CD1c-positive myeloid dendritic cell (primary cell): ENCODE measurements at regions not wholly inside any gene's neighbourhood (a gene's known extent, or its start where the extent isn't known, plus 50 kb on each side); places are given as distances from the start of the nearest gene placed in this dataset.
"Not testable (repeated sequence)": the region's sequence is repeated elsewhere in the genome, so short reads cannot be mapped to it uniquely, and the experiment has no call there.

Source experiments
- DNase-seq: peaks from one replicate; pipeline ENCODE4 v3.0.0-alpha.2; 2016; ENCODE audit errors: extremely low spot score

GRCh38 chr4:124104628-124105027, 607.9 kb downstream of the ANKRD50 start:
- DNase-seq, result no peak

GRCh38 chr4:124105212-124105611, 607.3 kb downstream of the ANKRD50 start:
- no peak for DNase-seq

GRCh38 chr4:124111411-124111810, 601.1 kb downstream of the ANKRD50 start:
- no peak for DNase-seq

- peak; percentile 25 for DNase-seq
Observed at GRCh38 chr4:124111922-124112321, 600.6 kb downstream of the ANKRD50 start.

GRCh38 chr4:124118061-124118460, 594.5 kb downstream of the ANKRD50 start:
- no peak for DNase-seq

- no peak for DNase-seq
Observed at GRCh38 chr4:124121461-124121971, 591.0 kb downstream of the ANKRD50 start.

- DNase-seq, result no peak
Observed at GRCh38 chr4:124123181-124123580, 589.4 kb downstream of the ANKRD50 start.

GRCh38 chr4:124123721-124124120, 588.8 kb downstream of the ANKRD50 start:
- no peak for DNase-seq

- not testable (repeated sequence) for DNase-seq
Observed at GRCh38 chr4:124131324-124131723, 581.2 kb downstream of the ANKRD50 start.

GRCh38 chr4:124132161-124132560, 580.4 kb downstream of the ANKRD50 start:
- DNase-seq, result no peak

- no peak for DNase-seq
Observed at GRCh38 chr4:124133753-124134152, 578.8 kb downstream of the ANKRD50 start.

- DNase-seq, result no peak
Observed at GRCh38 chr4:124135409-124135813, 577.1 kb downstream of the ANKRD50 start.

GRCh38 chr4:124139044-124139443, 573.5 kb downstream of the ANKRD50 start:
- DNase-seq, result no peak

- DNase-seq, result no peak
Observed at GRCh38 chr4:124143632-124144031, 568.9 kb downstream of the ANKRD50 start.

GRCh38 chr4:124144238-124144654, 568.3 kb downstream of the ANKRD50 start:
- DNase-seq, result no peak

- DNase-seq, result no peak
Observed at GRCh38 chr4:124146068-124146467, 566.5 kb downstream of the ANKRD50 start.

- no peak for DNase-seq
Observed at GRCh38 chr4:124151031-124151430, 561.5 kb downstream of the ANKRD50 start.

GRCh38 chr4:124152132-124152531, 560.4 kb downstream of the ANKRD50 start:
- no peak for DNase-seq

- no peak for DNase-seq
Observed at GRCh38 chr4:124155239-124155638, 557.3 kb downstream of the ANKRD50 start.

- no peak for DNase-seq
Observed at GRCh38 chr4:124157396-124158083, 555.0 kb downstream of the ANKRD50 start.

- DNase-seq, result no peak
Observed at GRCh38 chr4:124163401-124163800, 549.1 kb downstream of the ANKRD50 start.

GRCh38 chr4:124167602-124168001, 544.9 kb downstream of the ANKRD50 start:
- no peak for DNase-seq

GRCh38 chr4:124169524-124169923, 543.0 kb downstream of the ANKRD50 start:
- not testable (repeated sequence) for DNase-seq

- no peak for DNase-seq
Observed at GRCh38 chr4:124173912-124174311, 538.6 kb downstream of the ANKRD50 start.
